IMR-90 (cell line): ENCODE measurements at regions not wholly inside any gene's neighbourhood (a gene's known extent, or its start where the extent isn't known, plus 50 kb on each side); places are given as distances from the start of the nearest gene placed in this dataset.

Experiments used
- CEBPB ChIP-seq: IDR thresholded peaks from 2 replicates; pipeline ENCODE4 v1.6.1; 2012; ENCODE audit warnings: low read depth, low read length, improper control_type of control experiment
- FOS ChIP-seq: fragments of 150-350 bp; IDR thresholded peaks from 2 replicates; pipeline ENCODE4 v1.6.1; 2016; ENCODE audit warnings: low read depth, low read length
- MAFK ChIP-seq: IDR thresholded peaks from 2 replicates; pipeline ENCODE4 v1.6.1; 2012; ENCODE audit warnings: low read depth, low read length, improper control_type of control experiment
- NFE2L2 ChIP-seq: fragments of 150-350 bp; IDR thresholded peaks from 2 replicates; pipeline ENCODE4 v1.6.1; 2016; ENCODE audit warnings: low read depth, mild to moderate bottlenecking, low read length
- POLR2A ChIP-seq: IDR thresholded peaks from 2 replicates; pipeline ENCODE4 v1.6.1; 2012; ENCODE audit warnings: mild to moderate bottlenecking, low read depth, low read length
- RAD21 ChIP-seq: IDR thresholded peaks from 2 replicates; pipeline ENCODE4 v1.6.1; 2012; ENCODE audit warnings: low read length, improper control_type of control experiment
- RFX5 ChIP-seq: IDR thresholded peaks from 2 replicates; pipeline ENCODE4 v1.8.0; 2012; ENCODE audit warnings: low read depth, mild to moderate bottlenecking, low read length, moderate library complexity
- TF ChIP-seq, protein P1 (sequence below): conservative IDR thresholded peaks from 2 replicates; pipeline ENCODE4 v1.5.1; 2012; ENCODE audit warnings: mild to moderate bottlenecking, low read depth, low read length, improper control_type of control experiment

GRCh38 chr1:90154711-90155110 is 159.8 kb downstream of the ZNF326 start:
- TF ChIP-seq, protein P1, sequence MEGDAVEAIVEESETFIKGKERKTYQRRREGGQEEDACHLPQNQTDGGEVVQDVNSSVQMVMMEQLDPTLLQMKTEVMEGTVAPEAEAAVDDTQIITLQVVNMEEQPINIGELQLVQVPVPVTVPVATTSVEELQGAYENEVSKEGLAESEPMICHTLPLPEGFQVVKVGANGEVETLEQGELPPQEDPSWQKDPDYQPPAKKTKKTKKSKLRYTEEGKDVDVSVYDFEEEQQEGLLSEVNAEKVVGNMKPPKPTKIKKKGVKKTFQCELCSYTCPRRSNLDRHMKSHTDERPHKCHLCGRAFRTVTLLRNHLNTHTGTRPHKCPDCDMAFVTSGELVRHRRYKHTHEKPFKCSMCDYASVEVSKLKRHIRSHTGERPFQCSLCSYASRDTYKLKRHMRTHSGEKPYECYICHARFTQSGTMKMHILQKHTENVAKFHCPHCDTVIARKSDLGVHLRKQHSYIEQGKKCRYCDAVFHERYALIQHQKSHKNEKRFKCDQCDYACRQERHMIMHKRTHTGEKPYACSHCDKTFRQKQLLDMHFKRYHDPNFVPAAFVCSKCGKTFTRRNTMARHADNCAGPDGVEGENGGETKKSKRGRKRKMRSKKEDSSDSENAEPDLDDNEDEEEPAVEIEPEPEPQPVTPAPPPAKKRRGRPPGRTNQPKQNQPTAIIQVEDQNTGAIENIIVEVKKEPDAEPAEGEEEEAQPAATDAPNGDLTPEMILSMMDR: no peak
- TF ChIP-seq POLR2A (no peak), NFE2L2 (no peak), FOS (no peak), RAD21 (no peak), CEBPB (no peak), RFX5 (no peak), MAFK (no peak)
